Islet of Langerhans (tissue), 1 donor: ENCODE measurements at regions not wholly inside any gene's neighbourhood (a gene's known extent, or its start where the extent isn't known, plus 50 kb on each side); places are given as distances from the start of the nearest gene placed in this dataset.

Source experiments
- FAIRE-seq: peaks from one replicate; lab custom pipeline; 2011; peaks lifted over from hg19 to GRCh38; lab: Jason Lieb, UNC

GRCh38 chr4:123952530-123953274 is 556.1 kb downstream of the SPRY1 start:
- no peak for FAIRE-seq

GRCh38 chr4:123953566-123953965 is 557.0 kb downstream of the SPRY1 start:
- FAIRE-seq = no peak

- FAIRE-seq = no peak
Measured at GRCh38 chr4:123954220-123954619, 557.6 kb downstream of the SPRY1 start.

- no peak for FAIRE-seq
Measured at GRCh38 chr4:123955167-123955800, 558.7 kb downstream of the SPRY1 start.

- FAIRE-seq = no peak
Measured at GRCh38 chr4:123956204-123956603, 559.6 kb downstream of the SPRY1 start.

- no peak for FAIRE-seq
Measured at GRCh38 chr4:123966990-123967769, 570.6 kb downstream of the SPRY1 start.

GRCh38 chr4:123972031-123972430 is 575.4 kb downstream of the SPRY1 start:
- FAIRE-seq = no peak

- FAIRE-seq = no peak
Measured at GRCh38 chr4:123974386-123975149, 578.0 kb downstream of the SPRY1 start.

GRCh38 chr4:123976285-123976684 is 579.7 kb downstream of the SPRY1 start:
- peak; percentile 53 for FAIRE-seq

- no peak for FAIRE-seq
Measured at GRCh38 chr4:123976819-123977218, 580.2 kb downstream of the SPRY1 start.

GRCh38 chr4:123977641-123978081 is 581.1 kb downstream of the SPRY1 start:
- FAIRE-seq = peak; percentile 27

- peak; percentile 45 for FAIRE-seq
Measured at GRCh38 chr4:123978637-123979036, 582.0 kb downstream of the SPRY1 start.

GRCh38 chr4:123980736-123981300 is 584.2 kb downstream of the SPRY1 start:
- no peak for FAIRE-seq

GRCh38 chr4:123984886-123985285 is 588.3 kb downstream of the SPRY1 start:
- no peak for FAIRE-seq

GRCh38 chr4:123986268-123986798 is 589.7 kb downstream of the SPRY1 start:
- FAIRE-seq = no peak

GRCh38 chr4:123987408-123987807 is 590.8 kb downstream of the SPRY1 start:
- FAIRE-seq = no peak

- FAIRE-seq = no peak
Measured at GRCh38 chr4:123990310-123990870, 593.8 kb downstream of the SPRY1 start.

GRCh38 chr4:123994917-123995316 is 598.3 kb downstream of the SPRY1 start:
- FAIRE-seq = no peak

- FAIRE-seq = no peak
Measured at GRCh38 chr4:123995936-123996335, 599.3 kb downstream of the SPRY1 start.

GRCh38 chr4:123996718-123997510 is 600.3 kb downstream of the SPRY1 start:
- FAIRE-seq = peak; percentile 9
